GM12873 (cell line): ENCODE measurements at regions not wholly inside any gene's neighbourhood (a gene's known extent, or its start where the extent isn't known, plus 50 kb on each side); places are given as distances from the start of the nearest gene placed in this dataset.

Experiments
- CTCF ChIP-seq: IDR thresholded peaks from 2 replicates; pipeline ENCODE4 v1.5.1; 2012; ENCODE audit warnings: low read depth, mild to moderate bottlenecking, moderate library complexity, low read length, control low read depth; ENCODE audit not compliant: insufficient read depth; ENCODE audit errors: missing control alignments

GRCh38 chr5:2913281-2913680, 161.8 kb upstream of the IRX2 start:
- TF ChIP-seq CTCF, result no peak

GRCh38 chr5:2912741-2913140, 161.3 kb upstream of the IRX2 start:
- TF ChIP-seq CTCF, result no peak

- TF ChIP-seq CTCF, result no peak
These were observed 159.1 kb upstream of the IRX2 start for GRCh38 chr5:2910401-2911175.

- TF ChIP-seq CTCF, result no peak
These were observed 157.6 kb upstream of the IRX2 start for GRCh38 chr5:2909035-2909434.

GRCh38 chr5:2908086-2908485, 156.6 kb upstream of the IRX2 start:
- TF ChIP-seq CTCF, result no peak

GRCh38 chr5:2906302-2907090, 155.0 kb upstream of the IRX2 start:
- TF ChIP-seq CTCF, result no peak

- no peak for TF ChIP-seq CTCF
These were observed 154.3 kb upstream of the IRX2 start for GRCh38 chr5:2905741-2906140.
